Hepatocyte (in vitro differentiated cells): ENCODE measurements at regions not wholly inside any gene's neighbourhood (a gene's known extent, or its start where the extent isn't known, plus 50 kb on each side); places are given as distances from the start of the nearest gene placed in this dataset.

Experiments
- EZH2 ChIP-seq: fragments of 200-600 bp; sonication (generic); IDR thresholded peaks from 2 replicates; pipeline ENCODE4 v1.6.1; 2016; ENCODE audit warnings: antibody characterized with exemption, mild to moderate bottlenecking, borderline replicate concordance
- TF ChIP-seq, protein P1 (sequence below): fragments of 200-600 bp; sonication (generic); IDR thresholded peaks from 2 replicates; pipeline ENCODE4 v1.5.1; 2016; ENCODE audit warnings: antibody characterized with exemption, mild to moderate bottlenecking; ENCODE audit not compliant: poor library complexity

DNA sequence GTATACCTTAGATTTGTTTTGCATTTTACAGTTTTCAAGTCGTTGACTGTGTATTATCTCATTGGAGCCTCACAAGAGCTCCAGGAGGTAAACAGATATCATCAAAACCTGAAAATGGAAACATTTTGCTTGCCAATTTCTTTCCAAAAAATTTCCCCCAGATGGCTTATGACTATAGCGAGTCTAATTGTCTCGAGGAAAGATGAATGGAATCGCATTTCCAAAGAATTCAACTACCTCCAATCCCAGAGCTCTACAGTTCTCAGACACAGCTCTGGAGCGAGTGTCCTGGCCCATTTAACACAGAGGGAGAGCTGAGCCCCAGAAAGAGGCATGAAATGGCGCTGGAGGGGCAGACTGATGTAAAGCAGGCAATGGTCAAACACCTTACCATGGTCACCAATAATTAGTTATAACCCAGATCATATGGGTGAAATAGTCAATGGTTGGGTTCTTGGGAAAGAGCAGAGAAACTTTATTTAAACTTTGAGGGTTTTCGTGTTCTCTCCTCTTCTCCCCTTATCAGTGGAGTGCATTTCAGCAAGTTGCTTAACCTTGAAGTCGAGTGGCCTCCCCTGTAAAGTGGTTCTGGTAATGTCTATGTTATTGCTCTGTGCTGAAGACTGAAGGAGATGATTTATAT lies 168.2 kb downstream of the ZDHHC21 start:
- TF ChIP-seq, protein P1, sequence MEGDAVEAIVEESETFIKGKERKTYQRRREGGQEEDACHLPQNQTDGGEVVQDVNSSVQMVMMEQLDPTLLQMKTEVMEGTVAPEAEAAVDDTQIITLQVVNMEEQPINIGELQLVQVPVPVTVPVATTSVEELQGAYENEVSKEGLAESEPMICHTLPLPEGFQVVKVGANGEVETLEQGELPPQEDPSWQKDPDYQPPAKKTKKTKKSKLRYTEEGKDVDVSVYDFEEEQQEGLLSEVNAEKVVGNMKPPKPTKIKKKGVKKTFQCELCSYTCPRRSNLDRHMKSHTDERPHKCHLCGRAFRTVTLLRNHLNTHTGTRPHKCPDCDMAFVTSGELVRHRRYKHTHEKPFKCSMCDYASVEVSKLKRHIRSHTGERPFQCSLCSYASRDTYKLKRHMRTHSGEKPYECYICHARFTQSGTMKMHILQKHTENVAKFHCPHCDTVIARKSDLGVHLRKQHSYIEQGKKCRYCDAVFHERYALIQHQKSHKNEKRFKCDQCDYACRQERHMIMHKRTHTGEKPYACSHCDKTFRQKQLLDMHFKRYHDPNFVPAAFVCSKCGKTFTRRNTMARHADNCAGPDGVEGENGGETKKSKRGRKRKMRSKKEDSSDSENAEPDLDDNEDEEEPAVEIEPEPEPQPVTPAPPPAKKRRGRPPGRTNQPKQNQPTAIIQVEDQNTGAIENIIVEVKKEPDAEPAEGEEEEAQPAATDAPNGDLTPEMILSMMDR, result no peak
- no peak for TF ChIP-seq EZH2
